ENCODE measurements at regions not wholly inside any gene's neighbourhood (a gene's known extent, or its start where the extent isn't known, plus 50 kb on each side); places are given as distances from the start of the nearest gene placed in this dataset.

- H3K36me3 Mint-ChIP-seq (ENCODE audit: low read depth) = no peaks in the 10 kb centered on the region; the same call in 1 of the 2 replicates
- TF ChIP-seq, protein P1, sequence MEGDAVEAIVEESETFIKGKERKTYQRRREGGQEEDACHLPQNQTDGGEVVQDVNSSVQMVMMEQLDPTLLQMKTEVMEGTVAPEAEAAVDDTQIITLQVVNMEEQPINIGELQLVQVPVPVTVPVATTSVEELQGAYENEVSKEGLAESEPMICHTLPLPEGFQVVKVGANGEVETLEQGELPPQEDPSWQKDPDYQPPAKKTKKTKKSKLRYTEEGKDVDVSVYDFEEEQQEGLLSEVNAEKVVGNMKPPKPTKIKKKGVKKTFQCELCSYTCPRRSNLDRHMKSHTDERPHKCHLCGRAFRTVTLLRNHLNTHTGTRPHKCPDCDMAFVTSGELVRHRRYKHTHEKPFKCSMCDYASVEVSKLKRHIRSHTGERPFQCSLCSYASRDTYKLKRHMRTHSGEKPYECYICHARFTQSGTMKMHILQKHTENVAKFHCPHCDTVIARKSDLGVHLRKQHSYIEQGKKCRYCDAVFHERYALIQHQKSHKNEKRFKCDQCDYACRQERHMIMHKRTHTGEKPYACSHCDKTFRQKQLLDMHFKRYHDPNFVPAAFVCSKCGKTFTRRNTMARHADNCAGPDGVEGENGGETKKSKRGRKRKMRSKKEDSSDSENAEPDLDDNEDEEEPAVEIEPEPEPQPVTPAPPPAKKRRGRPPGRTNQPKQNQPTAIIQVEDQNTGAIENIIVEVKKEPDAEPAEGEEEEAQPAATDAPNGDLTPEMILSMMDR (IDR thresholded peaks at IDR 0.05) = no peak
- peaks cover 32% of the 10 kb centered on the region for H3K4me1 Mint-ChIP-seq (ENCODE audit: low read depth)
- DNase-seq = no peak
- no peak overlapping the region for H3K4me3 Mint-ChIP-seq
- peaks cover 4% of the 10 kb centered on the region for H3K27me3 Mint-ChIP-seq (ENCODE audit: insufficient read depth)
- peaks cover 12% of the 10 kb centered on the region for H3K9me3 Mint-ChIP-seq
- no peak overlapping the region for H3K27ac Mint-ChIP-seq
Measured at GRCh38 chr13:40446365-40446764, 220.1 kb downstream of the FOXO1 start.

DNA sequence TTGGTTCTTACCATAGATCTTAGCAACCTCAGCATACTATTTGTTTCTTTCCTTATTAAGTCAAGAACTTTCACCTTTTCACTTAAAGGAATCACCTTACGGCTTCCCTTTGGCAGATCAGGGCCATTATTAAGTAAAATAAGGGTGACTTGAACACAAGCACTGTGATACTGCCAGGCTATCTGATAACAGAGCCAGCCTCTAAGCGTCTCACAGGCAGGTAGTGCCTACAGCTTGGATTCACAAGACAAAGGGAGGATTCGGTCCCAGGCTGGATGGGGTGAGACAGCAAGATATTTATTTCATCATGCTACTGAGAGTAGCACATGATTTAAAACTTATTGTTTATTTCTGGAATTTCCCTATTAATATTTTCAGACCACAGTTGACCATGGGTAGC lies 218.6 kb downstream of the FOXO1 start:
- H3K27me3 Mint-ChIP-seq (ENCODE audit: insufficient read depth) = peaks cover 4% of the 10 kb centered on the region
- H3K36me3 Mint-ChIP-seq (ENCODE audit: low read depth) = no peaks in the 10 kb centered on the region; the same call in 1 of the 2 replicates
- no peak for DNase-seq
- peaks cover 12% of the 10 kb centered on the region for H3K9me3 Mint-ChIP-seq
- no peak overlapping the region for H3K27ac Mint-ChIP-seq
- no peak overlapping the region for H3K4me3 Mint-ChIP-seq
- peaks cover 28% of the 10 kb centered on the region for H3K4me1 Mint-ChIP-seq (ENCODE audit: low read depth)
- TF ChIP-seq, protein P1 (IDR thresholded peaks at IDR 0.05) = no peak

- TF ChIP-seq, protein P1 (IDR thresholded peaks at IDR 0.05) = no peak
- H3K27ac Mint-ChIP-seq = no peak overlapping the region
- H3K4me3 Mint-ChIP-seq = no peak overlapping the region
- H3K27me3 Mint-ChIP-seq (ENCODE audit: insufficient read depth) = peaks cover 2% of the 10 kb centered on the region
- no peaks in the 10 kb centered on the region for H3K36me3 Mint-ChIP-seq (ENCODE audit: low read depth)
- DNase-seq = no peak
- peaks cover 14% of the 10 kb centered on the region; the same call in 1 of the 2 replicates for H3K4me1 Mint-ChIP-seq (ENCODE audit: low read depth)
- peaks cover 1% of the 10 kb centered on the region; the same call in 1 of the 2 replicates for H3K9me3 Mint-ChIP-seq
Measured at GRCh38 chr13:40452038-40452666, 214.3 kb downstream of the FOXO1 start.

- H3K9me3 Mint-ChIP-seq = no peaks in the 10 kb centered on the region
- peaks cover 14% of the 10 kb centered on the region; the same call in 1 of the 2 replicates for H3K4me1 Mint-ChIP-seq (ENCODE audit: low read depth)
- DNase-seq = no peak
- H3K4me3 Mint-ChIP-seq = no peak overlapping the region; the same call in 1 of the 2 replicates
- TF ChIP-seq, protein P1 (IDR thresholded peaks at IDR 0.05) = no peak
- peaks cover 3% of the 10 kb centered on the region for H3K27me3 Mint-ChIP-seq (ENCODE audit: insufficient read depth)
- no peaks in the 10 kb centered on the region for H3K36me3 Mint-ChIP-seq (ENCODE audit: low read depth)
- no peak overlapping the region for H3K27ac Mint-ChIP-seq
Measured at GRCh38 chr13:40452741-40453334, 213.6 kb downstream of the FOXO1 start.

DNA sequence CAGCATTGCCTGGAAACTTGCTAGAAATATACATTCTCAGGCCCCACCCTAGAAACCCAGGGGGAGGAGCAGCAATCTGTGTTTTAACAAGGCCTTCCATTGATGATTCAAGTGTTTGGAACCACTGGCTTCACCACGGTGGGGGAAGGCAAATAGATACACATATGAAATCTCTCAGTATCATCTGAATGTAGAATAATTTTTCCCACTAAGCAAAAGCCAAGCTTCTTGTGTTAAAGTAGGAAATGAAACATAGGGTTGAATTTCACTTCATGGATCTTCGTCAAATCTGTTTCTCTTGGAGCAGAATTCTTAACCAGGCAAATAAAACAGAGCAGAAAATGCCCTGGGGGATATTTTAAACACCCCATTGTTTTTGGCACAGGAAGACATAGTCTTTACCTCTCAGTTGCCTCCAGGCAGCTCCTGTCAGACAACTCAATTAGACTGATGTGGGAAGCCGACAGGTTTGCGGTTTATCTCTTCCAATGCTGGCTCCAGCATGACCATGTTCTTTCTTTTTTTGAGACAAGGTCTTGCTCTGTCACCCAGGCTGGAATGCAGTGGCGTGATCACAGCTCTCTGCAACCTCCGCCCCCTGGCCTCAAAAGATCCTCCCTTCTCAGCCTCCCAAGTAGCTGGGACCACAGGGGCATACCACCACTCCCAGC lies 213.0 kb downstream of the FOXO1 start:
- Mint-ChIP-seq H3K9me3 (no peaks in the 10 kb centered on the region), H3K4me1 (ENCODE audit: low read depth) (peaks cover 14% of the 10 kb centered on the region; the same call in 1 of the 2 replicates), H3K27ac (no peak overlapping the region), H3K27me3 (ENCODE audit: insufficient read depth) (peaks cover 6% of the 10 kb centered on the region), H3K36me3 (ENCODE audit: low read depth) (no peaks in the 10 kb centered on the region), H3K4me3 (peak overlapping the region; percentile 9; the same call in 1 of the 2 replicates)
- DNase-seq = peak; percentile 27
- TF ChIP-seq, protein P1 (IDR thresholded peaks at IDR 0.05) = no peak

Data from HFFc6 (cell line).